ENCODE measurements at regions not wholly inside any gene's neighbourhood (a gene's known extent, or its start where the extent isn't known, plus 50 kb on each side); places are given as distances from the start of the nearest gene placed in this dataset.

DNA sequence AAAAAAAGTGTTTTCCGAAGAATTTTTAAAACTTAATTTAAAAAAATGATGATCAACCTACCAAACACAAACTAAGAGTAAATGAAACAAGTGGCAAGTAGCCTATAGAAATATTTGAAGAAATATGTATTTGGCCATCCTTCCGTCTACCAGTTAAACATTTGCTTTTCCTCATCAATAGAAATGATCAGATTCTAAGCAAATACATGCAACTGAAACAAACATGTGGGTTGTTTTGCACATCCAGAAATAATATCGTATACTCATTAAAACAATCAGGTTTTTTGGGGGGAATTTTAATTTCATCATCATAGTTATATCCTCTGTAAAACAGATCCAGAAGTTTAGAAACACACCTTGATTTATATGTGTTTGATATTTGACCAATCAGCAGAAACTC, 1011.7 kb downstream of the GATA3 start:
- TF ChIP-seq, protein P1, sequence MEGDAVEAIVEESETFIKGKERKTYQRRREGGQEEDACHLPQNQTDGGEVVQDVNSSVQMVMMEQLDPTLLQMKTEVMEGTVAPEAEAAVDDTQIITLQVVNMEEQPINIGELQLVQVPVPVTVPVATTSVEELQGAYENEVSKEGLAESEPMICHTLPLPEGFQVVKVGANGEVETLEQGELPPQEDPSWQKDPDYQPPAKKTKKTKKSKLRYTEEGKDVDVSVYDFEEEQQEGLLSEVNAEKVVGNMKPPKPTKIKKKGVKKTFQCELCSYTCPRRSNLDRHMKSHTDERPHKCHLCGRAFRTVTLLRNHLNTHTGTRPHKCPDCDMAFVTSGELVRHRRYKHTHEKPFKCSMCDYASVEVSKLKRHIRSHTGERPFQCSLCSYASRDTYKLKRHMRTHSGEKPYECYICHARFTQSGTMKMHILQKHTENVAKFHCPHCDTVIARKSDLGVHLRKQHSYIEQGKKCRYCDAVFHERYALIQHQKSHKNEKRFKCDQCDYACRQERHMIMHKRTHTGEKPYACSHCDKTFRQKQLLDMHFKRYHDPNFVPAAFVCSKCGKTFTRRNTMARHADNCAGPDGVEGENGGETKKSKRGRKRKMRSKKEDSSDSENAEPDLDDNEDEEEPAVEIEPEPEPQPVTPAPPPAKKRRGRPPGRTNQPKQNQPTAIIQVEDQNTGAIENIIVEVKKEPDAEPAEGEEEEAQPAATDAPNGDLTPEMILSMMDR (IDR thresholded peaks at IDR 0.05; ENCODE audit: unreplicated experiment): no peak
- Mint-ChIP-seq H3K36me3 (ENCODE audit: insufficient read depth) (no peaks in the 10 kb centered on the region), H3K4me1 (ENCODE audit: low read depth) (peaks cover 2% of the 10 kb centered on the region), H3K9me3 (ENCODE audit: low read depth) (no peaks in the 10 kb centered on the region), H3K27ac (no peak overlapping the region), H3K27me3 (no peaks in the 10 kb centered on the region), H3K4me3 (ENCODE audit: low read depth) (no peak overlapping the region)
- no peak for DNase-seq (ENCODE audit: low spot score, unreplicated experiment)

DNA sequence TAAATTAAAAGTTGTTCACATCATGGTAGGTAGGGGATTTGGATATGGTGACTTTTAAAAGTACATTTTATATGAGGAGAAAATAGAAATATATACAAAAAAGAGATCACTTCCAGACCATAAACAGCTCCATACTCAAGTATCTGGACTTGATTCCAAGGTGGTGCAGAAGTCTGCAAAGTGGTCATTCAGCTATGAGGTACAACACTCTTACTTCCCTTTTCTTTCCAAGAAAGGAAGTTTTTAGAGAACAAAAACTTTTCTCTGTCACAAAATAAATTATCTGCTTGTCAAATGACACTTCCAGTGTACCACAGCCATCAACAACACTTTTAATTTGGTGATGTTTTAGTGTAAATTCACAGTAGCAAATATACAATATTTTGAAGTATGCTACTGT, 1013.5 kb downstream of the GATA3 start:
- DNase-seq (ENCODE audit: low spot score, unreplicated experiment): no peak
- peaks cover 2% of the 10 kb centered on the region for H3K4me1 Mint-ChIP-seq (ENCODE audit: low read depth)
- no peak overlapping the region for H3K27ac Mint-ChIP-seq

DNA sequence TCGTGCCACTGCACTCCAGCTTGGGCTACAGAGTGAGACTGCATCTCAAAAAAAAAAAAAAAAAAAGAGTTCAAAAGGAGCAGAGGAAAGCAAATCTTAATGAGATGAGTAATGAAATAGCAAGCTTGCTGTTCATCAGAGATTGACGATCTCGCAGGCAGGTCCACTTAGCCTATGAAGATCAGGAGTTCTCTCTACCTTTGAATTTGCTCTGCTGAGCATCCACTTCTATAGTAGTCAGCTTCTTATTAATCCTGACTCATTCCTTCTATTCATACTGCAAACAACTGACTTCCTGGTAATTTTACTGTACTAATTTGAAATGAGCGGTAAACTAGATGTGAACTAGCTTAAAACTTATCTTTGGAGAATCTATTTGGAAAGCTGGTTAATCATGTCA, 1014.6 kb downstream of the GATA3 start:
- no peak for DNase-seq (ENCODE audit: low spot score, unreplicated experiment)
- peaks cover 2% of the 10 kb centered on the region for H3K27me3 Mint-ChIP-seq
- H3K4me3 Mint-ChIP-seq (ENCODE audit: low read depth): no peak overlapping the region
- H3K27ac Mint-ChIP-seq: no peak overlapping the region
- H3K36me3 Mint-ChIP-seq (ENCODE audit: insufficient read depth): no peaks in the 10 kb centered on the region
- H3K9me3 Mint-ChIP-seq (ENCODE audit: low read depth): no peaks in the 10 kb centered on the region
- TF ChIP-seq, protein P1 (IDR thresholded peaks at IDR 0.05; ENCODE audit: unreplicated experiment): no peak
- peaks cover 2% of the 10 kb centered on the region for H3K4me1 Mint-ChIP-seq (ENCODE audit: low read depth)

More for the DNA sequence above, 1013.5 kb downstream of the GATA3 start:
- Mint-ChIP-seq H3K9me3 (ENCODE audit: low read depth) (no peaks in the 10 kb centered on the region), H3K36me3 (ENCODE audit: insufficient read depth) (no peaks in the 10 kb centered on the region), H3K4me3 (ENCODE audit: low read depth) (no peak overlapping the region), H3K27me3 (peaks cover 2% of the 10 kb centered on the region)
- TF ChIP-seq, protein P1 (IDR thresholded peaks at IDR 0.05; ENCODE audit: unreplicated experiment): no peak

DNA sequence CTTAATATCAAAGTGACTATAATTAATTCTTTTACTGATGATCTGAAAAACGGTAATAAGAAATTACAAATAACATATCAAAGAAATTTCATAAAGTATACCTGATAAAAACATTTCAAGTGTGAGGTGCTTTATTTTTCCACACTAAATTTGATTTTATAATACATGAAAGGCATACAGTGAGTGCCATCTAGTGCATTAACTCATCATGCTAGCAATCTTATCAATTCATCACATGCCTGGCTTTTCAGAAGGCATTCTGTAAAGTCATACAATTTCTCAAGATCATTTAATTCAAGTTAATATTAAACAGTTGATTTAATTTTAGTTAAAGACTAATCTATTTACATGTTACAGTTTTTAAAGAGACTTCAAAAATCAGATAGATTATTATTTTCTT, 1020.9 kb downstream of the GATA3 start:
- Mint-ChIP-seq H3K9me3 (ENCODE audit: low read depth) (peaks cover 3% of the 10 kb centered on the region), H3K27ac (no peak overlapping the region), H3K4me3 (ENCODE audit: low read depth) (no peak overlapping the region), H3K36me3 (ENCODE audit: insufficient read depth) (no peaks in the 10 kb centered on the region), H3K4me1 (ENCODE audit: low read depth) (no peaks in the 10 kb centered on the region), H3K27me3 (peaks cover 19% of the 10 kb centered on the region)
- TF ChIP-seq, protein P1 (IDR thresholded peaks at IDR 0.05; ENCODE audit: unreplicated experiment): no peak
- DNase-seq (ENCODE audit: low spot score, unreplicated experiment): no peak

DNA sequence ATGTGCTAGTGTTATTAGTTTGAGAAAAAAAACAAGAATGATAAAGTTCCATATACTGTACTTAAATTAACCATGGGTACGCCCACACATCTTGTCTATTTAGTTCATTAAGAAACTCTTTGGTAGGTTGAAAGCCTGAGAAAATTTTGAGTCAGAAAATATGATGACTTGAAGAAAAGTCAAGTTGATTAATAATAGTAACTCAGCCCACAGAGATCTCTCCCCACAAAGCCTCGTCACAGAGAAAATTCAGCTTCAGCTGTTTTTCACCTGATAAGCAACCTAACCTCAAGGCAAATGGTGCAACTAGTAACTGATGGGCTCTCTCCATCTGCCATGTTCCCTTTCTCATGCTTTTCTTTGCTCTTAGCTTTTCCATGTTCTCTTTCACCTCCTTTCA, 1021.6 kb downstream of the GATA3 start:
- H3K4me1 Mint-ChIP-seq (ENCODE audit: low read depth): no peaks in the 10 kb centered on the region
- H3K27ac Mint-ChIP-seq: no peak overlapping the region
- no peaks in the 10 kb centered on the region for H3K36me3 Mint-ChIP-seq (ENCODE audit: insufficient read depth)
- no peak overlapping the region for H3K4me3 Mint-ChIP-seq (ENCODE audit: low read depth)
- no peak for DNase-seq (ENCODE audit: low spot score, unreplicated experiment)
- H3K27me3 Mint-ChIP-seq: peaks cover 20% of the 10 kb centered on the region
- TF ChIP-seq, protein P1 (IDR thresholded peaks at IDR 0.05; ENCODE audit: unreplicated experiment): no peak
- peaks cover 3% of the 10 kb centered on the region for H3K9me3 Mint-ChIP-seq (ENCODE audit: low read depth)

Measured in progenitor cell of endocrine pancreas (in vitro differentiated cells).